ENCODE measurements at regions not wholly inside any gene's neighbourhood (a gene's known extent, or its start where the extent isn't known, plus 50 kb on each side); places are given as distances from the start of the nearest gene placed in this dataset.

GRCh38 chr2:198966269-198966668, 491.5 kb downstream of the SATB2 start:
- intact Hi-C loops (cut with micrococcal nuclease): no loop called here
- H3K4me1 Mint-ChIP-seq (ENCODE audit: low read depth): no peaks in the 10 kb centered on the region
- no peaks in the 10 kb centered on the region for H3K36me3 Mint-ChIP-seq (ENCODE audit: low read depth)
- H3K27me3 Mint-ChIP-seq: no peaks in the 10 kb centered on the region
- H3K9me3 Mint-ChIP-seq: no peaks in the 10 kb centered on the region
- no peak overlapping the region for H3K4me3 Mint-ChIP-seq
- no peak overlapping the region for H3K27ac Mint-ChIP-seq

GRCh38 chr2:198961547-198961946, 496.2 kb downstream of the SATB2 start:
- intact Hi-C loops (cut with micrococcal nuclease): no loop called here
- H3K4me3 Mint-ChIP-seq: no peak overlapping the region

GRCh38 chr2:198957181-198957580, 500.6 kb downstream of the SATB2 start:
- H3K27me3 Mint-ChIP-seq: no peaks in the 10 kb centered on the region
- no peak overlapping the region for H3K4me3 Mint-ChIP-seq
- intact Hi-C loops (cut with micrococcal nuclease): no loop called here
- no peaks in the 10 kb centered on the region for H3K4me1 Mint-ChIP-seq (ENCODE audit: low read depth)
- H3K9me3 Mint-ChIP-seq: peaks cover 10% of the 10 kb centered on the region
- H3K27ac Mint-ChIP-seq: no peak overlapping the region
- no peaks in the 10 kb centered on the region for H3K36me3 Mint-ChIP-seq (ENCODE audit: low read depth)

More at GRCh38 chr2:198961547-198961946, 496.2 kb downstream of the SATB2 start:
- Mint-ChIP-seq H3K27me3 (no peaks in the 10 kb centered on the region), H3K9me3 (no peaks in the 10 kb centered on the region), H3K4me1 (ENCODE audit: low read depth) (no peaks in the 10 kb centered on the region), H3K36me3 (ENCODE audit: low read depth) (no peaks in the 10 kb centered on the region), H3K27ac (no peak overlapping the region)

- H3K27ac Mint-ChIP-seq: no peak overlapping the region
- no peaks in the 10 kb centered on the region for H3K27me3 Mint-ChIP-seq
- no peak overlapping the region for H3K4me3 Mint-ChIP-seq
- H3K9me3 Mint-ChIP-seq: peaks cover 10% of the 10 kb centered on the region
- no peaks in the 10 kb centered on the region for H3K36me3 Mint-ChIP-seq (ENCODE audit: low read depth)
- intact Hi-C loops (cut with micrococcal nuclease): no loop called here
- H3K4me1 Mint-ChIP-seq (ENCODE audit: low read depth): no peaks in the 10 kb centered on the region
Observed at GRCh38 chr2:198953328-198953727, 504.4 kb downstream of the SATB2 start.

DNA sequence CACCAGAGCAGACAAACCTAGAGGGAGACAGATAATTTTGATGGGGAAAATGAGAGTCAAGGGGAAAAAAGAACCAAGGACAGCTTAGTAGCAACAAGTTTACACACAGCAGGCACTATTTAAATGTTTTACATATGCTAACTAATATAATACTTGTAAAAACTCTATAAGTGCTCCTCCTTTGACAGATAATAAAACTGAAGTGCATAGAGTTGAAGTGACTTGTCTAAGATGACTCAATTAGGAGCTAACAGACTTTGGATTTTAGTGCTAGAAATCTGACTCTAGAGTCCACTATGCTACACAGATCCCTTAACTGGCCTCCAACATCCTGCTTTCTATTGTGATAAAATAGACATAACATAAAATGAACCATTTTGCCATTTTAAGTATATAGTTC, 506.9 kb downstream of the SATB2 start:
- Mint-ChIP-seq H3K36me3 (ENCODE audit: low read depth) (no peaks in the 10 kb centered on the region), H3K27ac (no peak overlapping the region), H3K4me1 (ENCODE audit: low read depth) (no peaks in the 10 kb centered on the region), H3K4me3 (no peak overlapping the region), H3K27me3 (no peaks in the 10 kb centered on the region), H3K9me3 (peaks cover 10% of the 10 kb centered on the region)
- intact Hi-C loops (cut with micrococcal nuclease): no loop called here

- intact Hi-C loops (cut with micrococcal nuclease): no loop called here
- H3K4me3 Mint-ChIP-seq: no peak overlapping the region
- no peaks in the 10 kb centered on the region for H3K27me3 Mint-ChIP-seq
- no peaks in the 10 kb centered on the region for H3K36me3 Mint-ChIP-seq (ENCODE audit: low read depth)
- no peaks in the 10 kb centered on the region for H3K9me3 Mint-ChIP-seq
- H3K4me1 Mint-ChIP-seq (ENCODE audit: low read depth): no peaks in the 10 kb centered on the region
- H3K27ac Mint-ChIP-seq: no peak overlapping the region
Observed at GRCh38 chr2:198945496-198945895, 512.2 kb downstream of the SATB2 start.

GRCh38 chr2:198930170-198930569, 527.6 kb downstream of the SATB2 start:
- Mint-ChIP-seq H3K4me3 (no peak overlapping the region), H3K27me3 (no peaks in the 10 kb centered on the region), H3K9me3 (peaks cover 14% of the 10 kb centered on the region), H3K4me1 (ENCODE audit: low read depth) (no peaks in the 10 kb centered on the region), H3K27ac (no peak overlapping the region), H3K36me3 (ENCODE audit: low read depth) (no peaks in the 10 kb centered on the region)
- intact Hi-C loops (cut with micrococcal nuclease): no loop called here

- intact Hi-C loops (cut with micrococcal nuclease): no loop called here
- no peaks in the 10 kb centered on the region for H3K4me1 Mint-ChIP-seq (ENCODE audit: low read depth)
- peaks cover 8% of the 10 kb centered on the region for H3K9me3 Mint-ChIP-seq
- H3K27ac Mint-ChIP-seq: no peak overlapping the region
- no peaks in the 10 kb centered on the region for H3K27me3 Mint-ChIP-seq
- no peaks in the 10 kb centered on the region for H3K36me3 Mint-ChIP-seq (ENCODE audit: low read depth)
- no peak overlapping the region for H3K4me3 Mint-ChIP-seq
Observed at GRCh38 chr2:198928026-198928425, 529.7 kb downstream of the SATB2 start.

DNA sequence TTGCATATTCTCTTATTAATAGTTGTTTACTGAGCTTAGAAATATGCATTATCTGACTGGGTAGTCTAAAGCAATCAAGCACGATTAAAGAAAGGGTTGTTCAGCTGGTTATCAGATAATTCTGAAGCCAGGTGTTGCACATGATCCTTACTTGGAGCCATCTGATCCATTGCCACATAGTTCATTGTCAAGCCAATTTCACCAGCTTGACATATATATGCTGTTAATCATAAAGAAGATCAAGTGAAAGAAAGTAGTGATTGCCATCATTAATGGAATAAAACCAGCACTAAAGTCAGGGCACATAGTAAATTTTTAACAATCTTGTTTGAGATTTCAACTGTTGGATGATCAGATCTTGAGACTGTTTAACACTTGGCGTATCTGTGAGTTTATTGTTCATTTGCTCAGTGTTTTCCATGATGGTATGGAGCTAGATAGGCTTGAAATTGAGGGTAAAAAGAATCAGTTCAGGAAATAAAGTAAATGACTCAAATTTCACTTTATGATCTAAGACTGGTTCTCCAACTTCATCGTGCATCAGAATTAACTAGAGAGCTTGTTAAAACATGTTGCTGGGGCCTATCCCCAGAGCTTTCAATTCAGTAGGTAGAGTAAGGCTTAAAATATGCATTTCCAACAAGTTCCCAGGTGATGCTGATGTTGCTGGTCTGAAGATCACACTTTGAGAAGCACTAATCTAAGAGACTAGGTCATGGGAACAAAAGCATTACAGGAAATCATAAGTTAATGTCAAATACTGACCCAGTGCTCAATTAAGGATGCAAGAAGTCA, 539.6 kb downstream of the SATB2 start:
- H3K9me3 Mint-ChIP-seq: no peaks in the 10 kb centered on the region
- no peaks in the 10 kb centered on the region for H3K36me3 Mint-ChIP-seq (ENCODE audit: low read depth)
- H3K27me3 Mint-ChIP-seq: no peaks in the 10 kb centered on the region
- H3K27ac Mint-ChIP-seq: no peak overlapping the region
- intact Hi-C loops (cut with micrococcal nuclease): no loop called here
- no peak overlapping the region for H3K4me3 Mint-ChIP-seq
- peaks cover 8% of the 10 kb centered on the region for H3K4me1 Mint-ChIP-seq (ENCODE audit: low read depth)

- Mint-ChIP-seq H3K36me3 (ENCODE audit: low read depth) (no peaks in the 10 kb centered on the region), H3K27me3 (no peaks in the 10 kb centered on the region), H3K4me1 (ENCODE audit: low read depth) (peaks cover 8% of the 10 kb centered on the region), H3K27ac (no peak overlapping the region), H3K9me3 (no peaks in the 10 kb centered on the region), H3K4me3 (no peak overlapping the region)
- intact Hi-C loops (cut with micrococcal nuclease): no loop called here
Observed at GRCh38 chr2:198917275-198917674, 540.5 kb downstream of the SATB2 start.

DNA sequence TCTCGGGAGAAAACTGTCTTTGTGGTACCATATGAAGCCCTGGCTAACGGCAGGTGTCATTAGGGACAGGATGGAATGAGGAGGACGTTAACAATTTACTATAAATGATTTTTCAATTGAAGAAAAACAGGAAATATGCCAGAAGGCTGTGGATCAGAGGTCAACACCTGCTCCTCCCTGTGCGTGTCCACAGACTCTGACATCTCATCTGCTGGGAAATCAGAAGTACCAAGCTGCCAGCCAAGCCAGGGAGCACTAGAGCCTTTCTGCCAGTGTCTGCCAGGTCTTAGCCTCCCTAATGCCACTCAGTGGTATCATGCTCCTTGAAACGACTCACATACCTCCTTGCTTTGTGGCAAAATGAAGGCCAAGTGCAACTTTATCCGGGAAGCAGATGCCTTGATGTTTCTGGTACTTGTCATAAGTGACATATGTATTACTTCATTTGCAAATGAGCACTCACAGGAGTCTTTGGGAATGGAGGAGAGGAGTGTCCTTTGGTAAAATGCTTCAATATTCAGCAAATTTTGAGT, 541.1 kb downstream of the SATB2 start:
- Mint-ChIP-seq H3K36me3 (ENCODE audit: low read depth) (no peaks in the 10 kb centered on the region), H3K27ac (no peak overlapping the region), H3K9me3 (no peaks in the 10 kb centered on the region), H3K4me3 (no peak overlapping the region), H3K4me1 (ENCODE audit: low read depth) (peaks cover 8% of the 10 kb centered on the region), H3K27me3 (no peaks in the 10 kb centered on the region)
- intact Hi-C loops (cut with micrococcal nuclease): no loop called here

DNA sequence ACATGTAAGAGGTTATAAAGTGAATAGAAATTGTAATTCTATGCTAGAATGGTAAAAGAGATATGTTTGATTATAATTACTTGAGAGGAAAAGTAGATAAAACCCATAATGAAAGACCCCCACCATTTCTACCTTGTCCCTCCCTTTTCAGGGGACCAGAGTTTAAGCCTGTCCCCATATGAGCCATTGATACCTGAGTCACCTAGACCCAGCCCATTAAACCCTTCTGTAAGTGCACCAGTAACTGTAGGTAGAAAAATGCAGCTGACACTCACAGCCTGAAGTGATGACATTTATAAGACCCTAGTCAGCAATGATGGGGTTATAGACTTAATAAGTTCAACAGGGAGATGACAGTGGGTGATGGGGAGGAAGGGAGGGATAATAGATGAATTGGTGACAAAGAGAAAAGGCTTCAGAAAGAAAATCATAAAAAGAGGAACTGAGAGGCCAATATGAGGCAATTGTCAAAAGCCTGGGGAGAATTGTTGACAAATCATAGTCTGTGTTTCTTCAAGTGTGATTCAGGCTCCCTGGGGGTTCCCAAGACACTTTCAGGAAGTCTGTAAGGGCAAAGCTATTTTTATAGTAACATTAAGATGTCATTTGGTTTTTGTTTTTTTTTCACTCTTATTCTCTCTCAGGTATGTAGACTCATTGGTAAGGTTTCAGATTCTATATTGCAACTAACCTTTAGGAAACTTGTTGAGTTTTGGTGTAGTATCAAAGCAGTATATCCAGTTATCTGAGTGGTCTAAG, 544.2 kb downstream of the SATB2 start:
- peaks cover 8% of the 10 kb centered on the region for H3K4me1 Mint-ChIP-seq (ENCODE audit: low read depth)
- no peaks in the 10 kb centered on the region for H3K36me3 Mint-ChIP-seq (ENCODE audit: low read depth)
- H3K27ac Mint-ChIP-seq: no peak overlapping the region
- intact Hi-C loops (cut with micrococcal nuclease): no loop called here
- no peaks in the 10 kb centered on the region for H3K27me3 Mint-ChIP-seq
- no peaks in the 10 kb centered on the region for H3K9me3 Mint-ChIP-seq
- H3K4me3 Mint-ChIP-seq: no peak overlapping the region

GRCh38 chr2:198909525-198910267, 548.0 kb downstream of the SATB2 start:
- Mint-ChIP-seq H3K4me3 (no peak overlapping the region), H3K27ac (no peak overlapping the region), H3K36me3 (ENCODE audit: low read depth) (no peaks in the 10 kb centered on the region), H3K9me3 (no peaks in the 10 kb centered on the region), H3K27me3 (no peaks in the 10 kb centered on the region), H3K4me1 (ENCODE audit: low read depth) (peaks cover 8% of the 10 kb centered on the region)
- intact Hi-C loops (cut with micrococcal nuclease): no loop called here
